ENCODE measurements at regions not wholly inside any gene's neighbourhood (a gene's known extent, or its start where the extent isn't known, plus 50 kb on each side); places are given as distances from the start of the nearest gene placed in this dataset.
"Not testable (repeated sequence)": the region's sequence is repeated elsewhere in the genome, so short reads cannot be mapped to it uniquely, and the experiment has no call there.

GRCh38 chr3:68662176-68662575, 270.2 kb downstream of the TAFA4 start:
- no peaks in the 10 kb centered on the region for H3K27me3 ChIP-seq (ENCODE audit: control insufficient read depth in 1 of 2, insufficient read depth in 1 of 2, low read length in 2 of 2)
- no peak overlapping the region for H3K27ac ChIP-seq (ENCODE audit: low read length, poor library complexity, severe bottlenecking)
- H4K8ac ChIP-seq (ENCODE audit: low read length) = no peak overlapping the region
- H3K23ac ChIP-seq (ENCODE audit: low read length in 2 of 2) = no peak overlapping the region
- H2BK12ac ChIP-seq (ENCODE audit: low read length in 2 of 2) = no peak overlapping the region
- H4K91ac ChIP-seq (ENCODE audit: low read length) = no peak overlapping the region
- H2BK5ac ChIP-seq (ENCODE audit: low read depth, low read length, poor library complexity, severe bottlenecking) = no peak overlapping the region
- no peak overlapping the region for H3K4me2 ChIP-seq (ENCODE audit: low read length, poor library complexity, severe bottlenecking)
- no peak overlapping the region for H2BK15ac ChIP-seq (ENCODE audit: low read depth, poor library complexity, severe bottlenecking)
- no peak overlapping the region for H3K4me3 ChIP-seq (ENCODE audit: insufficient read depth in 1 of 2, low read depth in 1 of 2, low read length in 2 of 2)
- H3K9me3 ChIP-seq (ENCODE audit: control insufficient read depth, low read length) = no peaks in the 10 kb centered on the region
- H3K9ac ChIP-seq (ENCODE audit: low read length) = no peak overlapping the region
- no peak overlapping the region for H2BK120ac ChIP-seq (ENCODE audit: low read depth, low read length)
- H3K4me1 ChIP-seq (ENCODE audit: control insufficient read depth, insufficient read depth, low read depth, low read length) = no peaks in the 10 kb centered on the region
- no CpG with 5 or more reads among the region's 1 CpG for WGBS
- H3K36me3 ChIP-seq (ENCODE audit: control insufficient read depth in 1 of 2, insufficient read depth in 2 of 2, low read depth in 1 of 2, low read length in 2 of 2) = no peaks in the 10 kb centered on the region
- H3K14ac ChIP-seq (ENCODE audit: low read length in 2 of 2) = no peak overlapping the region
- H3K79me1 ChIP-seq (replicated peaks; ENCODE audit: low read length, poor library complexity, severe bottlenecking) = no peaks in the 10 kb centered on the region
- H2AFZ ChIP-seq (ENCODE audit: low read depth, low read length) = no peak overlapping the region
- H2AK5ac ChIP-seq (ENCODE audit: low read length, severe bottlenecking) = no peak overlapping the region
- no peak overlapping the region for H3K4ac ChIP-seq (ENCODE audit: low read depth in 1 of 2, low read length in 2 of 2)
- no peak for DNase-seq
- H3K18ac ChIP-seq (ENCODE audit: low read depth in 1 of 2, low read length in 2 of 2) = no peak overlapping the region

DNA sequence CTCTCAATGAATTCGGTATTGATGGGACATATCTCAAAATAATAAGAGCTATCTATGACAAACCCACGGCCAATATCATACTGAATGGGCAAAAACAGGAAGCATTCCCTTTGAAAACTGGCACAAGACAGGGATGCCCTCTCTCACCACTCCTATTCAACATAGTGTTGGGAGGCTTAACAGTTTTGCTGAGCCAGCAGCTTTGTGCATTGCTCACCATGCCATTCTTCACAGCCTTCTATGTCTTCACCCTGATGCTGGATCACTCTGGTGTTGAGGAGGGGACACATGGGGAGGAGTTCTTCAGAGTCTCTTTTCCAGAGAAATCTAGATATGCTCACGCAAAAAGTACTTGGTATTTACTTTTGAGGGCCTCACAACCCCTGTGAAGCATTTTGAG, 281.7 kb downstream of the TAFA4 start:
- not testable (repeated sequence) for H3K9me3 ChIP-seq (ENCODE audit: control insufficient read depth, low read length); H3K4ac ChIP-seq (ENCODE audit: low read depth in 1 of 2, low read length in 2 of 2); H3K36me3 ChIP-seq (ENCODE audit: control insufficient read depth in 1 of 2, insufficient read depth in 2 of 2, low read depth in 1 of 2, low read length in 2 of 2); H3K4me3 ChIP-seq (ENCODE audit: insufficient read depth in 1 of 2, low read depth in 1 of 2, low read length in 2 of 2); H2AFZ ChIP-seq (ENCODE audit: low read depth, low read length); H3K27ac ChIP-seq (ENCODE audit: low read length, poor library complexity, severe bottlenecking); H4K8ac ChIP-seq (ENCODE audit: low read length); H3K27me3 ChIP-seq (ENCODE audit: control insufficient read depth in 1 of 2, insufficient read depth in 1 of 2, low read length in 2 of 2); H3K4me2 ChIP-seq (ENCODE audit: low read length, poor library complexity, severe bottlenecking); H2BK12ac ChIP-seq (ENCODE audit: low read length in 2 of 2); H2BK15ac ChIP-seq (ENCODE audit: low read depth, poor library complexity, severe bottlenecking); H3K18ac ChIP-seq (ENCODE audit: low read depth in 1 of 2, low read length in 2 of 2); H2AK5ac ChIP-seq (ENCODE audit: low read length, severe bottlenecking); H2BK5ac ChIP-seq (ENCODE audit: low read depth, low read length, poor library complexity, severe bottlenecking); H3K14ac ChIP-seq (ENCODE audit: low read length in 2 of 2); DNase-seq; H3K79me1 ChIP-seq (replicated peaks; ENCODE audit: low read length, poor library complexity, severe bottlenecking); H3K9ac ChIP-seq (ENCODE audit: low read length); H2BK120ac ChIP-seq (ENCODE audit: low read depth, low read length); H4K91ac ChIP-seq (ENCODE audit: low read length); H3K23ac ChIP-seq (ENCODE audit: low read length in 2 of 2); H3K4me1 ChIP-seq (ENCODE audit: control insufficient read depth, insufficient read depth, low read depth, low read length)
- WGBS = 70% methylated on average over 2 of the region's 3 CpGs

DNA sequence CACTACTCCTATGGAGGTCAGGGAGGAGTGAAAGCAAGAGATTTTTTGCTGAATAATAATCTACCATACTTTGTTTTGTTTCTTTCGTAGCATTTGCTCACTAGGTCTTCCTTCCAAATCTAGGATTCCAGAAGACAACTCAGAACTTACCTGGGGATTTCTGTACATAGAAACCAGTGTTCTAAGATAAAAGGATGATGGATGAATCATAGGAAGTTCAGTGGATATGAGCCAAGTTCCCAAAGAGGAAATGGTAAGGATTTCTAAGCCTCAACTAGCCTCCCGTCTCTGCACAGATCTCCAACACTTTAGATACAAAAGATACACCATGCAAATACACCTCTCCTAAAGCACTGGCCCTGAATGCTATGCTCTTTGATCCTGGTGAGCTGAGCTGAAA, 283.9 kb downstream of the TAFA4 start:
- Histone ChIP-seq H3K18ac (ENCODE audit: low read depth in 1 of 2, low read length in 2 of 2) (no peak overlapping the region), H3K23ac (ENCODE audit: low read length in 2 of 2) (no peak overlapping the region), H3K79me1 (replicated peaks; ENCODE audit: low read length, poor library complexity, severe bottlenecking) (no peaks in the 10 kb centered on the region), H3K4me2 (ENCODE audit: low read length, poor library complexity, severe bottlenecking) (no peak overlapping the region), H2BK5ac (ENCODE audit: low read depth, low read length, poor library complexity, severe bottlenecking) (no peak overlapping the region), H2BK12ac (ENCODE audit: low read length in 2 of 2) (no peak overlapping the region), H4K91ac (ENCODE audit: low read length) (no peak overlapping the region), H3K27ac (ENCODE audit: low read length, poor library complexity, severe bottlenecking) (no peak overlapping the region), H2BK120ac (ENCODE audit: low read depth, low read length) (no peak overlapping the region), H4K8ac (ENCODE audit: low read length) (no peak overlapping the region), H3K36me3 (ENCODE audit: control insufficient read depth in 1 of 2, insufficient read depth in 2 of 2, low read depth in 1 of 2, low read length in 2 of 2) (no peaks in the 10 kb centered on the region), H2BK15ac (ENCODE audit: low read depth, poor library complexity, severe bottlenecking) (no peak overlapping the region), H3K9me3 (ENCODE audit: control insufficient read depth, low read length) (no peaks in the 10 kb centered on the region), H3K4ac (ENCODE audit: low read depth in 1 of 2, low read length in 2 of 2) (no peak overlapping the region), H3K9ac (ENCODE audit: low read length) (no peak overlapping the region), H3K14ac (ENCODE audit: low read length in 2 of 2) (no peak overlapping the region), H2AFZ (ENCODE audit: low read depth, low read length) (no peak overlapping the region), H2AK5ac (ENCODE audit: low read length, severe bottlenecking) (no peak overlapping the region), H3K4me1 (ENCODE audit: control insufficient read depth, insufficient read depth, low read depth, low read length) (no peaks in the 10 kb centered on the region), H3K27me3 (ENCODE audit: control insufficient read depth in 1 of 2, insufficient read depth in 1 of 2, low read length in 2 of 2) (no peaks in the 10 kb centered on the region), H3K4me3 (ENCODE audit: insufficient read depth in 1 of 2, low read depth in 1 of 2, low read length in 2 of 2) (no peak overlapping the region)
- no CpG with 5 or more reads among the region's 2 CpGs for WGBS
- no peak for DNase-seq

GRCh38 chr3:68631850-68632545, 300.3 kb downstream of the TAFA4 start:
- Histone ChIP-seq H3K18ac (ENCODE audit: low read depth in 1 of 2, low read length in 2 of 2) (no peak overlapping the region), H4K8ac (ENCODE audit: low read length) (no peak overlapping the region), H3K4ac (ENCODE audit: low read depth in 1 of 2, low read length in 2 of 2) (no peak overlapping the region), H3K23ac (ENCODE audit: low read length in 2 of 2) (no peak overlapping the region), H2BK5ac (ENCODE audit: low read depth, low read length, poor library complexity, severe bottlenecking) (no peak overlapping the region), H3K9me3 (ENCODE audit: control insufficient read depth, low read length) (peaks cover 8% of the 10 kb centered on the region), H2BK15ac (ENCODE audit: low read depth, poor library complexity, severe bottlenecking) (no peak overlapping the region), H3K27ac (ENCODE audit: low read length, poor library complexity, severe bottlenecking) (no peak overlapping the region), H2AFZ (ENCODE audit: low read depth, low read length) (no peak overlapping the region), H3K4me3 (ENCODE audit: insufficient read depth in 1 of 2, low read depth in 1 of 2, low read length in 2 of 2) (no peak overlapping the region), H2AK5ac (ENCODE audit: low read length, severe bottlenecking) (no peak overlapping the region), H3K4me2 (ENCODE audit: low read length, poor library complexity, severe bottlenecking) (no peak overlapping the region), H3K14ac (ENCODE audit: low read length in 2 of 2) (no peak overlapping the region), H3K4me1 (ENCODE audit: control insufficient read depth, insufficient read depth, low read depth, low read length) (no peaks in the 10 kb centered on the region), H2BK12ac (ENCODE audit: low read length in 2 of 2) (no peak overlapping the region), H2BK120ac (ENCODE audit: low read depth, low read length) (no peak overlapping the region), H3K36me3 (ENCODE audit: control insufficient read depth in 1 of 2, insufficient read depth in 2 of 2, low read depth in 1 of 2, low read length in 2 of 2) (no peaks in the 10 kb centered on the region), H3K9ac (ENCODE audit: low read length) (no peak overlapping the region), H4K91ac (ENCODE audit: low read length) (no peak overlapping the region), H3K27me3 (ENCODE audit: control insufficient read depth in 1 of 2, insufficient read depth in 1 of 2, low read length in 2 of 2) (no peaks in the 10 kb centered on the region), H3K79me1 (replicated peaks; ENCODE audit: low read length, poor library complexity, severe bottlenecking) (no peaks in the 10 kb centered on the region)
- no peak for DNase-seq
- 8% methylated on average over 3 of the region's 7 CpGs for WGBS
